Neural cell (in vitro differentiated cells): ENCODE measurements at regions not wholly inside any gene's neighbourhood (a gene's known extent, or its start where the extent isn't known, plus 50 kb on each side); places are given as distances from the start of the nearest gene placed in this dataset.

ENCODE experiments used
- CTCF ChIP-seq: fragments of 450-650 bp; IDR thresholded peaks from 2 replicates; pipeline ENCODE4 v1.5.1; 2014; ENCODE audit warnings: antibody characterized with exemption, mild to moderate bottlenecking, moderate library complexity; ENCODE audit not compliant: poor library complexity, severe bottlenecking
- EZH2 ChIP-seq: fragments of 200-600, 300-800 bp; shearing (Covaris generic), sonication (generic); IDR thresholded peaks from 2 replicates; pipeline ENCODE4 v1.6.1; 2014; ENCODE audit warnings: antibody characterized with exemption, low read length, borderline replicate concordance, mild to moderate bottlenecking; ENCODE audit not compliant: insufficient read depth, poor library complexity, severe bottlenecking
- RAD21 ChIP-seq: fragments of 450-650 bp; conservative IDR thresholded peaks from 2 replicates; pipeline ENCODE4 v1.6.1; 2014; ENCODE audit warnings: antibody characterized with exemption, mild to moderate bottlenecking, moderate library complexity
- TF ChIP-seq, protein P1 (sequence below): IDR thresholded peaks from 2 replicates; pipeline ENCODE4 v1.6.1; 2012; ENCODE audit warnings: borderline replicate concordance

- TF ChIP-seq EZH2: no peak
- TF ChIP-seq RAD21: no peak
- no peak for TF ChIP-seq CTCF
- TF ChIP-seq, protein P1, sequence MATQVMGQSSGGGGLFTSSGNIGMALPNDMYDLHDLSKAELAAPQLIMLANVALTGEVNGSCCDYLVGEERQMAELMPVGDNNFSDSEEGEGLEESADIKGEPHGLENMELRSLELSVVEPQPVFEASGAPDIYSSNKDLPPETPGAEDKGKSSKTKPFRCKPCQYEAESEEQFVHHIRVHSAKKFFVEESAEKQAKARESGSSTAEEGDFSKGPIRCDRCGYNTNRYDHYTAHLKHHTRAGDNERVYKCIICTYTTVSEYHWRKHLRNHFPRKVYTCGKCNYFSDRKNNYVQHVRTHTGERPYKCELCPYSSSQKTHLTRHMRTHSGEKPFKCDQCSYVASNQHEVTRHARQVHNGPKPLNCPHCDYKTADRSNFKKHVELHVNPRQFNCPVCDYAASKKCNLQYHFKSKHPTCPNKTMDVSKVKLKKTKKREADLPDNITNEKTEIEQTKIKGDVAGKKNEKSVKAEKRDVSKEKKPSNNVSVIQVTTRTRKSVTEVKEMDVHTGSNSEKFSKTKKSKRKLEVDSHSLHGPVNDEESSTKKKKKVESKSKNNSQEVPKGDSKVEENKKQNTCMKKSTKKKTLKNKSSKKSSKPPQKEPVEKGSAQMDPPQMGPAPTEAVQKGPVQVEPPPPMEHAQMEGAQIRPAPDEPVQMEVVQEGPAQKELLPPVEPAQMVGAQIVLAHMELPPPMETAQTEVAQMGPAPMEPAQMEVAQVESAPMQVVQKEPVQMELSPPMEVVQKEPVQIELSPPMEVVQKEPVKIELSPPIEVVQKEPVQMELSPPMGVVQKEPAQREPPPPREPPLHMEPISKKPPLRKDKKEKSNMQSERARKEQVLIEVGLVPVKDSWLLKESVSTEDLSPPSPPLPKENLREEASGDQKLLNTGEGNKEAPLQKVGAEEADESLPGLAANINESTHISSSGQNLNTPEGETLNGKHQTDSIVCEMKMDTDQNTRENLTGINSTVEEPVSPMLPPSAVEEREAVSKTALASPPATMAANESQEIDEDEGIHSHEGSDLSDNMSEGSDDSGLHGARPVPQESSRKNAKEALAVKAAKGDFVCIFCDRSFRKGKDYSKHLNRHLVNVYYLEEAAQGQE: no peak
Observed at GRCh38 chr2:4883375-4883774, 808.8 kb upstream of the SOX11 start.
